Stomach (tissue), 4 donors: ENCODE measurements at regions not wholly inside any gene's neighbourhood (a gene's known extent, or its start where the extent isn't known, plus 50 kb on each side); places are given as distances from the start of the nearest gene placed in this dataset.

Source experiments
- POLR2A ChIP-seq, 4 donors: fragments of 450-650 bp; IDR thresholded peaks; one replicate each; pipeline ENCODE4 v1.6.1; 2016; ENCODE audit warnings: antibody characterized with exemption in 4 of 4, control low read depth in 2 of 4, mild to moderate bottlenecking in 1 of 4, moderate library complexity in 1 of 4
- TF ChIP-seq, protein P1 (sequence below), 7 experiments: fragments of 450-650 bp in 4 of 7; fragments of 200-600 bp in 3 of 7; sonication (generic) in 3 of 7; IDR thresholded peaks; one replicate each; pipeline ENCODE4 v1.5.1; 2016 to 2019; ENCODE audit warnings: antibody characterized with exemption in 7 of 7, control low read depth in 2 of 7, mild to moderate bottlenecking in 1 of 7

DNA sequence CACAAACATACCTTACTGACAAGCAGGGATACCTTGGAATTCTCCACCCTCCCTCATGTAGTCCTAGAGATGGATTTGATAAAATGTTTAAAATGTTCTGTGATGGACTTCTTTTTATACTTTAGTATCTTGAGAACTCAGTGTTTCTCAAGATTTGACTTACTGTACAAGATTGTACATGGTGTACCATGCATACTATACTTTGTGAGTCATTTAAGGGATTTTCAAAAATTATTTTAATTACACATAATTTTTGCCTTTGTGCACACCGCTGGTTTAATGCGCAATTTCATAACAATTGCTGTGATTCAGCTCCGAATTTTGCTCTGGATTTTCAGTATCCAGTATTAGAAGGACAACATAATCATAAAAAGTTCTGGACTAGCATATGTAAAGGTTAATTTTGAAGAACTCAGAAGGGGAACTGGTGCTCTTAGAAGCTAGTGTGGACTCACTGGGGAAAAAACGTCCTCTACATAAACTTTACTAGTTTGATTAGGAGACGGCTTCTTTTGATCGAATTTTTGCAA lies 78.6 kb upstream of the ACSL3 start:
- TF ChIP-seq, protein P1, sequence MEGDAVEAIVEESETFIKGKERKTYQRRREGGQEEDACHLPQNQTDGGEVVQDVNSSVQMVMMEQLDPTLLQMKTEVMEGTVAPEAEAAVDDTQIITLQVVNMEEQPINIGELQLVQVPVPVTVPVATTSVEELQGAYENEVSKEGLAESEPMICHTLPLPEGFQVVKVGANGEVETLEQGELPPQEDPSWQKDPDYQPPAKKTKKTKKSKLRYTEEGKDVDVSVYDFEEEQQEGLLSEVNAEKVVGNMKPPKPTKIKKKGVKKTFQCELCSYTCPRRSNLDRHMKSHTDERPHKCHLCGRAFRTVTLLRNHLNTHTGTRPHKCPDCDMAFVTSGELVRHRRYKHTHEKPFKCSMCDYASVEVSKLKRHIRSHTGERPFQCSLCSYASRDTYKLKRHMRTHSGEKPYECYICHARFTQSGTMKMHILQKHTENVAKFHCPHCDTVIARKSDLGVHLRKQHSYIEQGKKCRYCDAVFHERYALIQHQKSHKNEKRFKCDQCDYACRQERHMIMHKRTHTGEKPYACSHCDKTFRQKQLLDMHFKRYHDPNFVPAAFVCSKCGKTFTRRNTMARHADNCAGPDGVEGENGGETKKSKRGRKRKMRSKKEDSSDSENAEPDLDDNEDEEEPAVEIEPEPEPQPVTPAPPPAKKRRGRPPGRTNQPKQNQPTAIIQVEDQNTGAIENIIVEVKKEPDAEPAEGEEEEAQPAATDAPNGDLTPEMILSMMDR (IDR thresholded peaks at IDR 0.05), result no peak
- TF ChIP-seq POLR2A (IDR thresholded peaks at IDR 0.05), result no peak
